CD4-positive, alpha-beta T cell treated with Interleukin-6 for 4 hours (primary cell): ENCODE measurements at regions not wholly inside any gene's neighbourhood (a gene's known extent, or its start where the extent isn't known, plus 50 kb on each side); places are given as distances from the start of the nearest gene placed in this dataset.
"Not testable (repeated sequence)": the region's sequence is repeated elsewhere in the genome, so short reads cannot be mapped to it uniquely, and the experiment has no call there.

Source experiments
- DNase-seq: peaks from one replicate; pipeline ENCODE4 v3.0.0-alpha.2; 2020; ENCODE audit warnings: mixed read lengths

DNA sequence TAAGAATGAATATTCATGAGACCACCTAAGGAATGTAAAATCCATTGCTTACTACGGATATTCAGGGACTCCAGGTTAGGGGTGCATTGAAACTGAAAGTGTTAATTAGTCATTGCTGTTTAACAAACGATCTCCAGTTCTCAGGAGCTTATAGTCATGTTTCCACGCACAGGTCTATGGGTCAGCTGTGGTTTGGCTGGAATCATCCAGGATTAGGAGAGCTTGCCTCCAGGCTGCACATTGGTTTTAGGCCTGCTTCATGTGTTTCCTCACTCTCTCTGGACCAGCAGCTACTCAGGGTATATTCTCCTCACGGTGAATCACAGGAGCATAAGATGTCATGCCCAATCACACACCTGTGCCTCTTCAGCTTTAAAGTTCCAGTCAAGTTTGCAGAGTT, 98.9 kb downstream of the ATXN3L start:
- no peak for DNase-seq

DNA sequence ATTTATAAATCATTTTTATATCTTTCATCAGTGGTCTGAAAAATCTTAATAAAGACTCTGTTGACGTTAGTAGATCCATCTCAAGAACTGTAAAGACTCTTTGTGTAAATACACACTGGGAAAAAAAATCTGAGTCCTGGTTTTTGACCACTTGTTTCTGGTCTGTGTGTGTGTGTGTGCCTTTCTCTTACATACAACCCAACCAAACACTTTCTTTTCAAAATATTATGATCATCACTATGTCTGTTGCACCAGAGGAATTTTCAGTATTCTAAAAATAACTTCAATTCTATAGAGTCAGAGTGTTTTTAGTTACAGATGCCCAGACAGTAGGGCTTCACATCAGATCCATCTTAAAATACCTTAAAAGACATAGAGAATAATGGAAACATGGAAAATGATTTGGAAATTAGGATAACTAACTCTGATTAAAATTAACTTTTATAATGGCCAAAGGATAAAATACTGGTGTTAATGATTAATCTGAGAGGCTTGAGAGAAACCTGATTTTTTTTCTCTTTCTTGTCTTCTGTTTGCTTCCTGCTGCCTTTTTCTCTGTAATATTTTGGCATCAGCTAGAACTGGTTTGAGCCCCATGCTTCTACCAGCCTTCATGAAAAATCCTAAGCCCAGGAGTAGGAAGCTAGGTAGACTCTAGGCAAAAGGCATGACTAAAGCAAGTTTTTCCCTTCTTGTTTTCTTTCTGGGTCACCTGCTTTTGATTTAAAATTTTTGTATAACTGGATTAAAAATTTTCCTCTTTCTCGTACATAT, 99.7 kb downstream of the ATXN3L start:
- no peak for DNase-seq

DNA sequence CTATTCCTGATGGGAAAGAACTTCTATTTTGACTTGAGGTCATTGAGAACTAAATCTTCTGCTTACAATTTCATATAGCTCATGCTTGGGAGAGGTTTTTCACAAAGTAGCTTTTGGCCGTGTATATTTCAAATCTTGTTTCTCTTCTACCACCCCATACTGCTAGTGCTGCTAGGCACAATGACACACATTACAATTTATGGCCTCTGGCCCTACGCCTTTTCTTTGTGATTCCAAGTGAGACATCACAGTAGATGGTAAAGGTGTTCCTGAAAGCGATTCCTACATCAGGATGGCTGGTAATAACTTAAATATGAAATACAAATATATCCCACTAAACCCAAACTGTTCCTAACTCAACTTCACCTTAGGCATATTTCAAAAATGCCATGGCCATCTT, 101.1 kb downstream of the ATXN3L start:
- DNase-seq: no peak

- no peak for DNase-seq
These were observed 103.7 kb downstream of the ATXN3L start for GRCh38 chrX:13216139-13216538.

- no peak for DNase-seq
These were observed 104.1 kb downstream of the ATXN3L start for GRCh38 chrX:13215729-13216128.

DNA sequence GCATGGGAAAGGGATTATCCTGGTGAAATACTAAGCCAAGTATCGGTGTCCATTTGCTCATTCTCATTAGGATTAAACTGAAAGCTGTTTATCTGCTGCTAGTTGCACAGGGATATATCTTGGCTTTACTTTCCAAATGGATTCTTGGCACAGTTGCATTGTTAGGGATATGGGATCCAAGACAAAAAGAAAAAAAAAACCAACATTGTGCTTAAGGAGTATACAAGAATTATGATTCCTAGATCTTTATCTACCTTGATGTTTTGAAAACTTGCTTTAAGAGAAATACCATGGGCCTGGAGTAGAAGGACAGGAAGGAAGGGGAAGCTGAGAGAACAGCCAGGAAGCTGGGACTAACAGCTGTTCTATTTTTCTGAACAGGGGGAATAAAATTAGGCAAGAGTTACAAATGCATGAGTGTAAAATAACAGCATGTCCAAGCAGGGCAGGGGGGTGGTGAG, 107.6 kb downstream of the ATXN3L start:
- no peak for DNase-seq

DNA sequence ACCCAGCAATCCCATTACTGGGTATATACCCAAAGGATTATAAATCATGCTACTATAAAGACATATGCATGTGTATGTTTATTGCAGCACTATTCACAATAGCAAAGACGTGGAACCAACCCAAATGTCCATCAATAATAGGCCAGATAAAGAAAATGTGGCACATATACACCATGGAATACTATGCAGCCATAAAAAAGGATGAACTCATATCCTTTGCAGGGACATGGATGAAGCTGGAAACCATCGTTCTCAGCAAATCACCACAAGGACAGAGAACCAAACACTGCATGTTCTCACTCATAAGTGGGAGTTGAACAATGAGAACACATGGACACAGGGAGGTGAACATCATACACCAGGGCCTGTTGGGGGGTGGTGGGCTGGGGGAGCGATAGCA, 109.7 kb downstream of the ATXN3L start:
- not testable (repeated sequence) for DNase-seq

DNA sequence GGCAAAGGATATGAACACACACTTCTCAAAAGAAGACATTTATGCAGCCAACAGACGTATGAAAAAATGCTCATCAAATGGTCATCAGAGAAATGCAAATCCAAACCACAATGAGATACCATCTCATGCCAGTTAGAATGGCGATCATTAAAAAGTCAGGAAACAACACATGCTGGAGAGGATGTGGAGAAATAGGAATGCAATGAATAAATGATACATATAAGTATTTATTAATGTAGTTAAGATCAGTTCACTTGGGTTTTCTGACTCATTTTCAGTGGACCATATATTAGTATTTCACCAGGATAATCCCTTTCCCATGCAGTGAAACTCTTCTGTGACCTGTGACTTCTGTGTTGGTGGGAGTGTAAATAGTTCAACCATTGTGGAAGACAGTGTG, 110.1 kb downstream of the ATXN3L start:
- not testable (repeated sequence) for DNase-seq

- no peak for DNase-seq
These were observed 111.4 kb downstream of the ATXN3L start for GRCh38 chrX:13208281-13208935.

DNA sequence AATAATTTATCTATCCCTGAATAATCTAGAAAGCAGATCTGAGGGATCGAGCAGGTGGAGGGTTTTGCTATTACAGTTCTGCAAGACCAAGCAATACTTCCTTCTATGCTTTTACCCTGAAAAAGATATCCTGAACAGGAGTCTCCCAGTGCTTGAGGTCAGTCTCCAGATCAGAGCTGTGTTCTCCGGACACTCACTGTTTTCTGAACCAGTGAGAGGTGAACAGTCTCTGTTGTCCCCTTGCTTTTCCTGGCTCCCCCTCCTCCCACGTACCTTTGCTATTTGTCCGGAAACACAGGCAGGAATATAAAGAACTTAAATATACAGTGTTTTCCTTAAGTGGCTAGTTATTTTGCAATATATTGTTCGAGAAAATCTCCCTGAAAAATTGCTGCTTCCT, 116.6 kb downstream of the ATXN3L start:
- no peak for DNase-seq

GRCh38 chrX:13201605-13202219, 118.1 kb downstream of the ATXN3L start:
- DNase-seq: no peak

DNA sequence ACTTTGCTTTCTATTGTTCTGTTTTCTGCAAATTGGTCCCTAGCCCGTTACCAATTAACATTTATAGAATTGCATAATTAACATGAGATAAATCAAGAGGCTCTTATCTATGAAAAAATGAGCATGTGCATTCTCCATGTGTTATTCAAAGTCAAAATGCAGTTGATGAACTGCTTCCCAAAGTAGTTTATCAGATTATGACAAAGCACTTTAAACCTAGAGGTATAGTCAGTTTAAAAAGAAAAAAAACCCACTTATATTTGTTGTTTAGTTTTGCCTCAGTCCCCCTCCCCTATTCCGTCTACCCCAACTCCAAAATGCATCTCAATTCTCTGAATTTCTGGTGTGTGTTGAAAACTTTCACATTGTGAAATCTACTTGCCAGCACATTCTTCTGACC, 119.5 kb downstream of the ATXN3L start:
- DNase-seq: no peak

GRCh38 chrX:13198762-13199064, 121.1 kb downstream of the ATXN3L start:
- no peak for DNase-seq

DNA sequence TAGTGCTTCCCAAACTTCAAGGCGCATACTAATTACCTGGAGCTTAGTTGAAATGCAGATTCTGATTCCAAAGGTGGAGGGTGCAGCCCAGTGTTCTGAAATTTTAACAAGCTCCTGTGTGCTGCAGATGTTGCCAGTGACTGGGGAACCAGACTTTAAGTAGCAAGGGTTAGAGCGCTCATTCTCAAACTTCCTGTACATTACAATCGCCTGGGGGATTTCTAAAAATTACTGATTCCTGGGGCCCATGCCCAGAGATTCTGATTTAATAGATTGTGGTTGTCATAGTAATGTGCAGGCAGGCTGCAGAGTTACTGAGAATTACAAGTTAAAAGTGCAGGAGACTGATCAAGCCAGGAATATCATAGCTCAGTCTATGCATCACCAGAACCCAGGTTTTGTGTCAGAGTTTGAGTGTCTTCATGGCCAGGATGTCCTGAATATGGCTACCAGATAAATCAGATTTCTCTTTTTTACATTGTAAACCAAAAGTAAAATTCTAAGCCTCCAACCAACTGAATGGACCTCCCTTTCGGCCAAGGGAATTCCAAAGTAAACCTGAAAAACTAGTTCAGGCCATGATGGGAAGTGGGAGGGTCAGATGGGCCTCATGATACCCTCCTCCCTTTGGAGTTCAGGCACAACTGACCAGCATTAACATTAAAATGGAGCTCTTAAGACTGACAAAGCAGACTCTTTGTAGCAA, 121.6 kb downstream of the ATXN3L start:
- DNase-seq: no peak

- no peak for DNase-seq
These were observed 123.1 kb downstream of the ATXN3L start for GRCh38 chrX:13196782-13197181.

GRCh38 chrX:13195340-13195739, 124.5 kb downstream of the ATXN3L start:
- no peak for DNase-seq

DNA sequence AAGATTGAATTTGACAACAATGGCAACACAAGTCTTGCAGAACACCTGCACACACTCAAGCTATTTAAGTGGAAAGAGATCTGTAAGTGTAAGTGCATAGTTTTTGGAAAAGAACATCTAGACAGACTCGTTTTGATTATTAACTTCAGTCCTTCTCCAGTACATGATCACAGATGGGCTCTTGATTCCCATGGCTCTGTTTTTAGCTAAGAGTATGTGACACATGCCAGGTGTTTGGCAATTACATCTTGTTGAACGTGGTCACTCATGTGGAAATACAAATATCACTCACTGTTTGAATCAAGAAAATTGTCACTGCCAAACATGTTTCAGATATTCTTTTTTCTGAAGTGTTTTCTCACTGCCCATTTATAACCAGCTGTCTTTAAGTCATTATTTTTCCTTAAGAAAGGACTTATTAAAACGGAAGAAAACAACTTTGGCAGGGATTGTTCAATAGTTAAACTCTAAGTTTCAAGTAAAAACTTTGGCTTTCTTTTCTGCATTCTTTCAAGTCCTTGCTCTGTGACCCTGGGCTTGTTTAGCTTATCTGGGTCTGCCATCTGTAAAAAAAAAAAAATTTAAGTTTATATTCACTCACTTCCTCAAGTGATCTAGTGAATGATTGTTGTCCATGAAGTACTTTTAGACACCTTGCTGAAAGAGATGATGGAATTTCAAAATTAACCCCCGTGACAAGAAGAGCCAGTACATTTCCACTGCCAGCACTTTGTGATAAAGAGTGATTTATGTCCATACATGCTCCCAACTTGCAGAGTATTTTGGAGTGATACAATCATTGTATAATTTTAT, 125.4 kb downstream of the ATXN3L start:
- DNase-seq: no peak

GRCh38 chrX:13190051-13190450, 129.8 kb downstream of the ATXN3L start:
- DNase-seq: no peak

- no peak for DNase-seq
These were observed 130.5 kb downstream of the ATXN3L start for GRCh38 chrX:13189380-13189779.

- DNase-seq: no peak
These were observed 131.0 kb downstream of the ATXN3L start for GRCh38 chrX:13188731-13189309.

GRCh38 chrX:13186643-13187042, 133.2 kb downstream of the ATXN3L start:
- not testable (repeated sequence) for DNase-seq

DNA sequence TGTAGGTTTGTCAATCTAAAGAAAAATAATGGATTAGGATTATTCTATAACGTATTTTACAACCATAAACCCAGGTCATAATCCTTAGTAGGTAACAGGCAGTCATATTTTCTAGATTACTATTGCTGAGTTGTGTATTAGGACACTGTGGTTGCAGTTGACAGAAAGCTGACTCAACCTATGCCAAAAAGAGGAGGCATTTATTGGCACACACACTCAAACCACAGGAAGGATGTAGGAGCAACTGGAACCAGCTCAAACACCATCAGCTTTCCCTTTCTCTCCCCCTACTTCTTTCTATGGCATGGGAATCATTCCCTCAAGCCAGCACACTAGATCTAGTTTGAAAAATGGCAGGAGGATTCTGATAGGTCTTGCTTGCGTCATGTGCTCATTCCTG, 136.4 kb upstream of the FAM9C start:
- no peak for DNase-seq
